Panc1 (cell line): ENCODE measurements at regions not wholly inside any gene's neighbourhood (a gene's known extent, or its start where the extent isn't known, plus 50 kb on each side); places are given as distances from the start of the nearest gene placed in this dataset.

ENCODE experiments used
- ATAC-seq: fragments of 200-7000 bp; cut with Tn5 transposase; 2 replicates; pipeline ENCODE4 v1.9.1; 2020; ENCODE audit warnings: mild to moderate bottlenecking, moderate library complexity
- BruUV-seq: library from RNA; stranded (reverse); fragments of 400-500 nt; replicated peaks from 2 replicates; lab custom pipeline; 2021; lab: Mats Ljungman, UMichigan
- CTCF ChIA-PET: fragments of 300-600 bp; sonication (Branson Sonifier 250); formaldehyde crosslinking; loops from one replicate; lab custom pipeline; 2022; ENCODE audit warnings: antibody characterized with exemption; lab: Charles Lee
- POLR2A ChIA-PET: fragments of 300-600 bp; sonication (Branson Sonifier 250); formaldehyde crosslinking; loops from one replicate; lab custom pipeline; 2022; ENCODE audit warnings: antibody characterized with exemption; lab: Charles Lee
- DNase-seq: peaks from one replicate; pipeline ENCODE4 v3.0.0-alpha.2; 2010; ENCODE audit warnings: low read depth, low spot score
- H3K27ac ChIP-seq: 2 replicates; pipeline ENCODE4 v1.5.1; 2011; ENCODE audit warnings: mild to moderate bottlenecking, low read length, inconsistent platforms
- H3K27me3 ChIP-seq: fragments of 200-500 bp; sonication (Bioruptor generic); 2 replicates; pipeline ENCODE4 v1.6.0; 2014; ENCODE audit warnings: low read length, inconsistent platforms; ENCODE audit not compliant: control insufficient read depth, insufficient read depth
- H3K36me3 ChIP-seq: fragments of 200-500 bp; sonication (Bioruptor generic); 2 replicates; pipeline ENCODE4 v1.5.1; 2014; ENCODE audit warnings: inconsistent platforms, mild to moderate bottlenecking, low read length, moderate library complexity; ENCODE audit not compliant: control insufficient read depth, insufficient read depth
- H3K4me1 ChIP-seq: 2 replicates; pipeline ENCODE4 v1.5.1; 2011; ENCODE audit warnings: inconsistent platforms, mild to moderate bottlenecking, low read length, moderate library complexity; ENCODE audit not compliant: control insufficient read depth, insufficient read depth
- H3K4me3 ChIP-seq, 2 experiments: 2 replicates each; pipeline ENCODE4 v1.5.1; 2011 to 2012; ENCODE audit warnings: low read depth in 2 of 2, low read length in 2 of 2, mild to moderate bottlenecking in 2 of 2, inconsistent platforms in 1 of 2, moderate library complexity in 1 of 2
- H3K9me3 ChIP-seq: fragments of 200-500 bp; sonication (Bioruptor generic); 2 replicates; pipeline ENCODE4 v1.5.1; 2014; ENCODE audit warnings: low read depth, mild to moderate bottlenecking, inconsistent platforms, low read length, moderate library complexity; ENCODE audit not compliant: control insufficient read depth, insufficient read depth
- POLR2AphosphoS5 ChIP-seq: IDR thresholded peaks from 2 replicates; pipeline ENCODE4 v1.6.1; 2012; ENCODE audit warnings: mild to moderate bottlenecking, low read depth, low read length, moderate library complexity
- REST ChIP-seq, 2 experiments: IDR thresholded peaks; 2 replicates each; pipeline ENCODE4 v1.6.1; 2011 to 2012; ENCODE audit warnings: low read depth in 2 of 2, control low read depth in 1 of 2, low read length in 1 of 2, mild to moderate bottlenecking in 1 of 2, moderate library complexity in 1 of 2; ENCODE audit not compliant: insufficient read depth in 1 of 2
- SIN3A ChIP-seq: IDR thresholded peaks from 2 replicates; pipeline ENCODE4 v1.6.1; 2012; ENCODE audit warnings: low read depth, mild to moderate bottlenecking, low read length, moderate library complexity, borderline replicate concordance; ENCODE audit not compliant: insufficient read depth
- TCF7L2 ChIP-seq: IDR thresholded peaks from 2 replicates; pipeline ENCODE4 v1.6.1; 2011; ENCODE audit warnings: mild to moderate bottlenecking, low read depth, low read length, inconsistent platforms
- in situ Hi-C: cut with HindIII; loops from 2 replicates; pipeline ENCODE4 v1.10.0; 2016; ENCODE audit warnings: low sequenced_read_pairs, low pct_unique_long_range_greater_than_20kb
- intact Hi-C: fragments of 100-400 bp; cut with micrococcal nuclease; formaldehyde crosslinking; loops from one replicate; pipeline ENCODE4 v1.10.0; 2022; ENCODE audit not compliant: unreplicated experiment
- TF ChIP-seq, protein P1 (sequence below): fragments of 450-650 bp; IDR thresholded peaks from 2 replicates; pipeline ENCODE4 v1.5.1; 2017; ENCODE audit warnings: mild to moderate bottlenecking

- BruUV-seq = no TSS peak
- intact Hi-C loops = no loop called here
- H3K4me1 ChIP-seq = no peaks in the 10 kb centered on the region
- DNase-seq (no peak), ATAC-seq (no peak)
- H3K27me3 ChIP-seq = peaks cover 19% of the 10 kb centered on the region
- H3K4me3 ChIP-seq = no peak overlapping the region
- no peaks in the 10 kb centered on the region for H3K36me3 ChIP-seq
- TF ChIP-seq POLR2AphosphoS5 (no peak), REST (IDR thresholded peaks at IDR 0.05; ENCODE audit: insufficient read depth in 1 of 2, low read depth in 2 of 2, low read length in 1 of 2) (no peak), SIN3A (no peak), TCF7L2 (no peak)
- TF ChIP-seq, protein P1, sequence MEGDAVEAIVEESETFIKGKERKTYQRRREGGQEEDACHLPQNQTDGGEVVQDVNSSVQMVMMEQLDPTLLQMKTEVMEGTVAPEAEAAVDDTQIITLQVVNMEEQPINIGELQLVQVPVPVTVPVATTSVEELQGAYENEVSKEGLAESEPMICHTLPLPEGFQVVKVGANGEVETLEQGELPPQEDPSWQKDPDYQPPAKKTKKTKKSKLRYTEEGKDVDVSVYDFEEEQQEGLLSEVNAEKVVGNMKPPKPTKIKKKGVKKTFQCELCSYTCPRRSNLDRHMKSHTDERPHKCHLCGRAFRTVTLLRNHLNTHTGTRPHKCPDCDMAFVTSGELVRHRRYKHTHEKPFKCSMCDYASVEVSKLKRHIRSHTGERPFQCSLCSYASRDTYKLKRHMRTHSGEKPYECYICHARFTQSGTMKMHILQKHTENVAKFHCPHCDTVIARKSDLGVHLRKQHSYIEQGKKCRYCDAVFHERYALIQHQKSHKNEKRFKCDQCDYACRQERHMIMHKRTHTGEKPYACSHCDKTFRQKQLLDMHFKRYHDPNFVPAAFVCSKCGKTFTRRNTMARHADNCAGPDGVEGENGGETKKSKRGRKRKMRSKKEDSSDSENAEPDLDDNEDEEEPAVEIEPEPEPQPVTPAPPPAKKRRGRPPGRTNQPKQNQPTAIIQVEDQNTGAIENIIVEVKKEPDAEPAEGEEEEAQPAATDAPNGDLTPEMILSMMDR = no peak
- peaks cover 3% of the 10 kb centered on the region; the same call in 1 of the 2 replicates for H3K9me3 ChIP-seq
- POLR2A ChIA-PET = no interaction called here
- CTCF ChIA-PET = no interaction called here
- no peak overlapping the region for H3K27ac ChIP-seq
- in situ Hi-C loops = no loop called here
Observed at GRCh38 chr10:131363416-131363815, 51.9 kb upstream of the TCERG1L start.

DNA sequence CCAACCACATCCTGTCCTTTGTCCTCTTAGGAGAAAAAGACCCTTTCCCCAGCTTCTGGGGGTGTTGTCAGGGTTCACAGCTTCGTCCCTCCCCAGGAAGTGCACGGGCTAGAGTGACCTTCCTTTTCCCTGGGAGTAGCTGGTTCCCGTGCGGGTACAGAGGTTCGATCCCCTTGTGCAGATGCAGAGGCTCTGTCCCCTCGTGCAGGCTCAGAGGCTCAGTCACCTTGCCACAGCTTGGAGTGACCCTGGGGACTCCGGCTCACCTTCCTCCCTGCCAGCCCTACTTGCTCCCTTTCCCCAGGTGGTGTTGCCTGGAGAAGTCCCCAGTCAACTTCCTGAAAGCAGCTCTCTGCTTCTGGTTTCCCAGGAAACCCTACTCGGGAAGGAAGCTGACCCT lies 60.0 kb upstream of the TCERG1L start:
- intact Hi-C loops = no loop called here
- ATAC-seq = no peak
- in situ Hi-C loops = no loop called here
- BruUV-seq = no TSS peak
- no peaks in the 10 kb centered on the region for H3K36me3 ChIP-seq
- ChIA-PET POLR2A (no interaction called here), CTCF (no interaction called here)
- H3K9me3 ChIP-seq = peaks cover 7% of the 10 kb centered on the region; the same call in 1 of the 2 replicates
- TF ChIP-seq SIN3A = no peak
- TF ChIP-seq, protein P1 = no peak
- no peak for TF ChIP-seq TCF7L2
- H3K4me3 ChIP-seq = no peak overlapping the region
- DNase-seq = no peak
- peaks cover 10% of the 10 kb centered on the region for H3K27me3 ChIP-seq
- H3K27ac ChIP-seq = no peak overlapping the region
- no peaks in the 10 kb centered on the region for H3K4me1 ChIP-seq

- DNase-seq (no peak), ATAC-seq (no peak)
- H3K27me3 ChIP-seq = peaks cover 2% of the 10 kb centered on the region
- CTCF ChIA-PET = no interaction called here
- H3K9me3 ChIP-seq = no peaks in the 10 kb centered on the region
- no TSS peak for BruUV-seq
- TF ChIP-seq, protein P1 = no peak
- no peak for TF ChIP-seq SIN3A
- TF ChIP-seq POLR2AphosphoS5 = no peak
- TF ChIP-seq TCF7L2 = no peak
- TF ChIP-seq REST (IDR thresholded peaks at IDR 0.05; ENCODE audit: insufficient read depth in 1 of 2, low read depth in 2 of 2, low read length in 1 of 2) = no peak
- in situ Hi-C loops = no loop called here
- no peak overlapping the region for H3K27ac ChIP-seq
- no peak overlapping the region for H3K4me3 ChIP-seq
- POLR2A ChIA-PET = no interaction called here
- H3K4me1 ChIP-seq = no peaks in the 10 kb centered on the region
- no peaks in the 10 kb centered on the region for H3K36me3 ChIP-seq
- intact Hi-C loops = no loop called here
Observed at GRCh38 chr10:131381576-131381975, 70.1 kb upstream of the TCERG1L start.
